GM19099 (cell line): ENCODE measurements at regions not wholly inside any gene's neighbourhood (a gene's known extent, or its start where the extent isn't known, plus 50 kb on each side); places are given as distances from the start of the nearest gene placed in this dataset.

Source experiments
- POLR2A ChIP-seq: IDR thresholded peaks from 3 replicates; pipeline ENCODE4 v1.6.1; 2011; ENCODE audit warnings: low read depth; ENCODE audit not compliant: insufficient read length; ENCODE audit errors: extremely low read depth

- TF ChIP-seq POLR2A, result no peak
Observed at GRCh38 chr17:12591021-12591735, 74.5 kb upstream of the MYOCD start.

GRCh38 chr17:12592941-12593340 lies 72.7 kb upstream of the MYOCD start:
- no peak for TF ChIP-seq POLR2A

GRCh38 chr17:12596961-12597360 lies 68.7 kb upstream of the MYOCD start:
- TF ChIP-seq POLR2A, result no peak

DNA sequence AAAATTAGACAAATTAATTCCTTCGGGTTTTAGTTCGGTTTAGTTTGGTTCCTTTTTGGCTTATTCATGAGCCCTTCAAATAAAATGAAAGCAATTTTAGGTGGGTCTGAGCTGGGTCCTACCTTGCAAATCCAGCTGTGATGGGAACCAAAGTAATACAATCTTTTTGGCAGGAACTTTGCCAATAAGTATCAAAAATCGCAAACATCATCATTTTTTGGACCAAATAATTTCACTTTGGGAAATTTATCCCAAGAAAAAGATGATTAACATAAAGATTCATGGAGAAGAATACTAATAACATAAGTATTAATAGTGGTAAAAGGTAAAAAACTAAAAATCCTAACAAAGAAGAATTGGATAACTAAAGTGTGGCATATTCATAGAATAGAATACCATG lies 67.8 kb upstream of the MYOCD start:
- no peak for TF ChIP-seq POLR2A

DNA sequence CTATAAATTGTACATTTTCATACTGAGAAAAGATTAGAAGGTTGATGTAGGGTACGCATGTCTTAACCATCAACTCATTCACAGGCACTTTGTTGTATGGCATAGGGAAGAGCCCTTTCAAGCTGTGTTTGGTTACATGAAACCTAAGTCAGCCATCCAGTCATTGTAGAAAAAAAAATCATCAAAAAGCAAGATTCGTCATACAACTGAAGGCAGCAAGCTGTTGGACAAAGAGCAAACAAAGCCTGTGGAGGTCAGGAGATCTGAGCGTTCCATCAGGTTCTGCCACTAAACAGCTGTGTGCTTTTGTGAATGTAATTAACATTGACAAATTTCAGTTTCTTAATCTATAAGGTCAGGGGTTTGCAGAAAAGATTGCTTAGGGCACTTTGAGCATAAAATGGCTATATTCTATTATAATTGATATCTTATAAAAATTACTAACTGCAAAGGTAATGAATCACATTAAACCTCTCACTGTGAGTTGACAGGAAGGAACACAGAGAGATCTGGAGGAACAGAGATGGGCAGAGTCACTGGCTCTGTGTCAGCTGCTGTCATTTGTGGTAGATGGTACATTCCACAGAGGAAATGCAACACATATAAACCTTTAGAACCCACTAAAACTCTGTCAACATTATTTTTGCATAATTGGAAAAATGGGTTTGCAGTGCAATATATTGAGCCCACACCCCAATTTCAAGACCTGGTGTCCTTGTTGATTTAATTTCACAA lies 66.3 kb upstream of the MYOCD start:
- TF ChIP-seq POLR2A, result no peak

DNA sequence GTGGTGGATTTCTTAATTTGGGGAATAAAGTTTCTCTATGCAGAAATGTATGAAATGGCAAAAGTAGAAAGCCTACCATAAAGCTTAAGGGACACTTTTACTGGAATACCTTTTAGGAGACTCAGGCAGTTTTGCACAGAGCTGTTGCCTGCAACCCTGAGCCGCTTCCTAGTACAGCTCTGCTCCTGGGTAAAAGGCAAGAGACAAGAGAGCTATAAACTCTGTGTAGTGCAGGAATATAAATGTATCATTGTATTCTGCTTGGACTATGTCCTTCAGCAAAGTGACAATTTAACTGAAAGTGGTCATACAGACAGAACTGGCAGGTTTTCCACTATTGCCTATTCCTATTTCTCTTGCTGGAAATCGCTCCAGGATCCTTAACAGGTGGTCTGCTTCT lies 65.3 kb upstream of the MYOCD start:
- TF ChIP-seq POLR2A, result no peak

DNA sequence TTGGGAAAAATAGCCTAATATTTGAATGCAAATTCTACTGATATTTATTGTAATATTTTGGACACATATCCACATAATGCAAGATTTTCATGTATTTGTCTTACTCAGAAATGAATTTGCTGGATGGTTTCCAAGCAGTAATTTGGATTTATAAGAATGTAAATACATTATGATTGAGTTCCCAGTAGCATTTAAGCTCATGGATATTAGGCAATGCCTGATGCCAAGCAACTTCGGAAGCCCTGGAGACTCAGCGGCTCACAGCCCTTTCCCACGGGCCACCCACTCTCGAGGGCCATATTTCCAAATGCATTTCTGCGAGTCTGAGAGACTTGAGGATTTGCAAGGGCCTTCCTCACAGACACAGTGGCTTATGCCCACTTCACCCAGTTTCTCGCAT lies 62.1 kb upstream of the MYOCD start:
- no peak for TF ChIP-seq POLR2A

GRCh38 chr17:12605222-12605621 lies 60.5 kb upstream of the MYOCD start:
- TF ChIP-seq POLR2A, result no peak

DNA sequence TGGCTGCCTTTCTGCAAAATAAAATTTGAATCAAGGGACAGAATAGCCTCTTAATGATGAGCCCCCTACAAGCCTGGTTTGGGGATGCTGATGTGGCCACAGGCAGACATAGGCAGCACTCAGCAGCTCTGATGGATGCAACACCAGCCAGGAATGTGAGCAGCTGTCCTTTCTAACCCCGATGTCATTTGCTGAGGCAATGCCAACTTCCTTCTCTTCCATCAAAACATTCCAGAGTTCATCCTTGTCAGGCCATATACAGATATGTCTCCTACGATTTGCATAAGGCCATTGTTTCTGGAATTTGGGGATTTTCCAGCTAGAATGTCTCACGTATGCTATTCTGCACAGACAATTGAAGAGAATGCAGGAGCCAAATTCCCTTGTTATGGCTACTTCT lies 52.1 kb upstream of the MYOCD start:
- no peak for TF ChIP-seq POLR2A
